SK-N-SH (cell line): ENCODE measurements at regions not wholly inside any gene's neighbourhood (a gene's known extent, or its start where the extent isn't known, plus 50 kb on each side); places are given as distances from the start of the nearest gene placed in this dataset.

Experiments
- CTCF ChIA-PET: fragments of 300-600, 350-600 bp; formaldehyde crosslinking; extraction: SDS; loops from one replicate; lab custom pipeline; 2021; lab: Yijun Ruan, JAX
- POLR2A ChIA-PET: fragments of 350-600 bp; sonication (Branson Sonifier 250); formaldehyde crosslinking; extraction: SDS; loops from one replicate; lab custom pipeline; 2020; ENCODE audit warnings: antibody characterized with exemption, inconsistent platforms; lab: Yijun Ruan, JAX
- DNase-seq: peaks from one replicate; pipeline ENCODE4 v3.0.0; 2012
- H2AFZ ChIP-seq: fragments of 200-600 bp; sonication (generic); 2 replicates; pipeline ENCODE4 v1.8.1; 2016; ENCODE audit warnings: antibody characterized with exemption, mild to moderate bottlenecking, low read depth
- H3F3A ChIP-seq: fragments of 200-600 bp; sonication (generic); replicated peaks from 2 replicates; pipeline ENCODE3; 2016; ENCODE audit warnings: antibody characterized with exemption, mild to moderate bottlenecking; ENCODE audit not compliant: insufficient read depth
- H3K27ac ChIP-seq, 2 experiments: fragments of 200-500 bp in 1 of 2; fragments of 200-600 bp in 1 of 2; sonication (Bioruptor generic) in 1 of 2; sonication (generic), shearing (Covaris generic) in 1 of 2; 2 replicates each; pipeline versions ENCODE4 v1.5.1 to v1.6.1; 2014 to 2016; ENCODE audit warnings: low read depth in 2 of 2, inconsistent platforms in 1 of 2, low read length in 1 of 2, mild to moderate bottlenecking in 1 of 2, mixed read lengths in 1 of 2
- H3K27me3 ChIP-seq: fragments of 200-600 bp; sonication (generic), shearing (Covaris generic); 2 replicates; pipeline ENCODE4 v1.6.1; 2016; ENCODE audit warnings: mixed run types; ENCODE audit not compliant: insufficient read depth
- H3K36me3 ChIP-seq, 2 experiments: fragments of 200-500 bp in 1 of 2; fragments of 200-600 bp in 1 of 2; sonication (Bioruptor generic) in 1 of 2; sonication (generic) in 1 of 2; replicated peaks in 1 of 2; 2 replicates each; pipeline versions ENCODE3 to v1.5.1; 2014 to 2016; ENCODE audit warnings: low read length in 1 of 2, mild to moderate bottlenecking in 1 of 2; ENCODE audit not compliant: insufficient read depth in 2 of 2, control insufficient read depth in 1 of 2
- H3K4me1 ChIP-seq, 2 experiments: fragments of 200-500 bp in 1 of 2; fragments of 200-600 bp in 1 of 2; sonication (Bioruptor generic) in 1 of 2; sonication (generic), shearing (Covaris generic) in 1 of 2; 2 replicates each; pipeline versions ENCODE4 v1.5.1 to v1.6.1; 2014 to 2016; ENCODE audit warnings: low read depth in 1 of 2, low read length in 1 of 2, mixed run types in 1 of 2; ENCODE audit not compliant: insufficient read depth in 2 of 2, control insufficient read depth in 1 of 2
- H3K4me2 ChIP-seq: fragments of 200-600 bp; sonication (generic), shearing (Covaris generic); 2 replicates; pipeline ENCODE4 v1.6.1; 2017; ENCODE audit warnings: mixed run types
- H3K4me3 ChIP-seq, 2 experiments: fragments of 200-500 bp in 1 of 2; fragments of 200-600 bp in 1 of 2; sonication (Bioruptor generic) in 1 of 2; sonication (generic), shearing (Covaris generic) in 1 of 2; 2 replicates each; pipeline versions ENCODE4 v1.5.1 to v1.8.1; 2014 to 2016; ENCODE audit warnings: low read depth in 2 of 2, inconsistent platforms in 1 of 2, low read length in 1 of 2, mild to moderate bottlenecking in 1 of 2, mixed read lengths in 1 of 2, moderate library complexity in 1 of 2
- H3K79me2 ChIP-seq: fragments of 200-600 bp; sonication (generic); 2 replicates; pipeline ENCODE4 v1.8.1; 2017; ENCODE audit warnings: mild to moderate bottlenecking; ENCODE audit not compliant: insufficient read depth
- H3K9ac ChIP-seq: fragments of 200-600 bp; sonication (generic); 2 replicates; pipeline ENCODE4 v1.6.1; 2017; ENCODE audit warnings: mixed run types
- H3K9me2 ChIP-seq: fragments of 200-600 bp; sonication (generic); 2 replicates; pipeline ENCODE4 v1.6.1; 2017; ENCODE audit warnings: mixed run types
- H3K9me3 ChIP-seq: fragments of 200-600 bp; sonication (generic); 2 replicates; pipeline ENCODE4 v1.6.1; 2017; ENCODE audit warnings: mixed run types, mild to moderate bottlenecking, moderate library complexity
- H4K20me1 ChIP-seq: fragments of 200-600 bp; sonication (generic); 2 replicates; pipeline ENCODE4 v1.6.1; 2017; ENCODE audit warnings: mild to moderate bottlenecking, mixed run types; ENCODE audit not compliant: insufficient read depth
- CTCF ChIP-seq: fragments of 200-600 bp; sonication (generic); IDR thresholded peaks from 2 replicates; pipeline ENCODE4 v1.6.1; 2017; ENCODE audit warnings: antibody characterized with exemption, mild to moderate bottlenecking, moderate library complexity
- EP300 ChIP-seq, 2 experiments: IDR thresholded peaks; 2 replicates each; pipeline versions ENCODE4 v1.4.0 to v1.6.1; 2012; ENCODE audit warnings: borderline replicate concordance in 1 of 2, low read depth in 1 of 2, low read length in 1 of 2
- EZH2phosphoT487 ChIP-seq: fragments of 200-600 bp; sonication (generic); IDR thresholded peaks from 2 replicates; pipeline ENCODE4 v1.6.1; 2017; ENCODE audit warnings: low read depth, mixed run types, mild to moderate bottlenecking, antibody characterized with exemption, moderate library complexity, borderline replicate concordance
- FOSL2 ChIP-seq: IDR thresholded peaks from 2 replicates; pipeline ENCODE4 v1.4.0; 2012; ENCODE audit warnings: low read depth, mild to moderate bottlenecking, moderate library complexity, borderline replicate concordance
- FOXM1 ChIP-seq: IDR thresholded peaks from 2 replicates; pipeline ENCODE4 v1.4.0; 2012; ENCODE audit warnings: low read depth, mild to moderate bottlenecking
- GATA2 ChIP-seq: sonication (generic); formaldehyde crosslinking; IDR thresholded peaks from 2 replicates; pipeline ENCODE4 v1.5.0; 2020; ENCODE audit warnings: mild to moderate bottlenecking, missing genetic modification reagents
- MAX ChIP-seq: IDR thresholded peaks from 2 replicates; pipeline ENCODE4 v1.4.0; 2012; ENCODE audit warnings: low read depth
- MXI1 ChIP-seq: IDR thresholded peaks from 2 replicates; pipeline ENCODE4 v1.6.1; 2012; ENCODE audit warnings: mild to moderate bottlenecking, low read depth, low read length, improper control_type of control experiment
- PBX3 ChIP-seq: IDR thresholded peaks from 2 replicates; pipeline ENCODE4; 2012
- RAD21 ChIP-seq: IDR thresholded peaks from 2 replicates; pipeline ENCODE4 v1.6.1; 2012; ENCODE audit warnings: mild to moderate bottlenecking, low read length
- RFX5 ChIP-seq: IDR thresholded peaks from 2 replicates; pipeline ENCODE4 v1.6.1; 2012; ENCODE audit warnings: mild to moderate bottlenecking, improper control_type of control experiment, low read length
- TAF1 ChIP-seq: IDR thresholded peaks from 2 replicates; pipeline ENCODE4 v1.6.1; 2012; ENCODE audit warnings: low read depth, mild to moderate bottlenecking, low read length, moderate library complexity, borderline replicate concordance
- TEAD4 ChIP-seq: IDR thresholded peaks from 2 replicates; pipeline ENCODE4 v1.4.0; 2012; ENCODE audit warnings: mild to moderate bottlenecking, borderline replicate concordance; ENCODE audit not compliant: insufficient read depth
- YY1 ChIP-seq: IDR thresholded peaks from 2 replicates; pipeline ENCODE4 v1.4.0; 2012; ENCODE audit warnings: low read depth, mild to moderate bottlenecking
- WGBS: methylation state at CpG from one replicate; pipeline ENCODE4 v1.1.6; 2017; ENCODE audit warnings: low lambda C conversion rate; 5-methylcytosine and 5-hydroxymethylcytosine counted together

- no peak overlapping the region for H3K4me2 ChIP-seq
- peaks cover 0 to 5% of the 10 kb centered on the region in 2 experiments; a peak in 1 of 4 replicates for H3K4me1 ChIP-seq
- no peak overlapping the region for H2AFZ ChIP-seq
- no peaks in the 10 kb centered on the region for H3K9me3 ChIP-seq
- no peaks in the 10 kb centered on the region for H3F3A ChIP-seq
- H3K4me3 ChIP-seq: no peak overlapping the region
- WGBS: 6% methylated on average over 1 of the region's 1 CpG
- CTCF ChIA-PET: no interaction called here
- no peak overlapping the region for H3K9ac ChIP-seq
- H4K20me1 ChIP-seq: no peaks in the 10 kb centered on the region
- H3K27ac ChIP-seq: no peak overlapping the region
- no peaks in the 10 kb centered on the region for H3K79me2 ChIP-seq
- POLR2A ChIA-PET: no interaction called here
- DNase-seq: no peak
- H3K36me3 ChIP-seq: no peaks in the 10 kb centered on the region
- TF ChIP-seq EP300 (IDR thresholded peaks at IDR 0.05; ENCODE audit: borderline replicate concordance in 1 of 2, low read depth in 1 of 2, low read length in 1 of 2): no peak
- TF ChIP-seq MXI1: no peak
- no peak for TF ChIP-seq CTCF
- TF ChIP-seq FOXM1: no peak
- no peak for TF ChIP-seq RAD21
- no peak for TF ChIP-seq RFX5
- no peak for TF ChIP-seq EZH2phosphoT487
- TF ChIP-seq FOSL2: no peak
- TF ChIP-seq YY1: no peak
- TF ChIP-seq TEAD4: no peak
- no peak for TF ChIP-seq TAF1
- no peak for TF ChIP-seq GATA2 (CRISPR knock-in tag)
- TF ChIP-seq PBX3: no peak
- TF ChIP-seq MAX: no peak
- TF ChIP-seq, all 33 proteins: peak for 0
- H3K9me2 ChIP-seq: no peaks in the 10 kb centered on the region
- H3K27me3 ChIP-seq: peaks cover 10% of the 10 kb centered on the region; the same call in 1 of the 2 replicates
Observed at GRCh38 chr6:141165002-141165665, 967.6 kb upstream of the GJE1 start.
